ENCODE measurements at regions not wholly inside any gene's neighbourhood (a gene's known extent, or its start where the extent isn't known, plus 50 kb on each side); places are given as distances from the start of the nearest gene placed in this dataset.

DNA sequence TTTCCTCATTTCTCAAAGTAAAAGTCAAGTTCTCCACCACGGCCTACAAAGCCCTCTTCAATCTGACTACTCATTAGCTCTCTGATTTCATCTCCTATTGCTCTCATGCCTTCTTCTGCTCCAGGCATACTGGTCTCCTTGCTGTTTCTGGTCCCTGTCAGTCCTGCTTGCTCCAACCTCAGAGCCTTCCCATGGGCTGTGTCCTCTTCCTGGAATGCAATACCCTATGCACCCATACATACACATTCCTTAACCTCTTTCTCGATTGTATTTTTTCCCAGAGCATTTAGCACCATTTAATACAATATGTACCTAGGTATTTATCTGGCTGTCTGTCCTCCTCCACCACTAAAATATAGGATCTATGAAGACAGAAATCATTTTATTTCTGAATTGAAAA, 385.2 kb downstream of the GASK1B start:
- TF ChIP-seq, protein P1, sequence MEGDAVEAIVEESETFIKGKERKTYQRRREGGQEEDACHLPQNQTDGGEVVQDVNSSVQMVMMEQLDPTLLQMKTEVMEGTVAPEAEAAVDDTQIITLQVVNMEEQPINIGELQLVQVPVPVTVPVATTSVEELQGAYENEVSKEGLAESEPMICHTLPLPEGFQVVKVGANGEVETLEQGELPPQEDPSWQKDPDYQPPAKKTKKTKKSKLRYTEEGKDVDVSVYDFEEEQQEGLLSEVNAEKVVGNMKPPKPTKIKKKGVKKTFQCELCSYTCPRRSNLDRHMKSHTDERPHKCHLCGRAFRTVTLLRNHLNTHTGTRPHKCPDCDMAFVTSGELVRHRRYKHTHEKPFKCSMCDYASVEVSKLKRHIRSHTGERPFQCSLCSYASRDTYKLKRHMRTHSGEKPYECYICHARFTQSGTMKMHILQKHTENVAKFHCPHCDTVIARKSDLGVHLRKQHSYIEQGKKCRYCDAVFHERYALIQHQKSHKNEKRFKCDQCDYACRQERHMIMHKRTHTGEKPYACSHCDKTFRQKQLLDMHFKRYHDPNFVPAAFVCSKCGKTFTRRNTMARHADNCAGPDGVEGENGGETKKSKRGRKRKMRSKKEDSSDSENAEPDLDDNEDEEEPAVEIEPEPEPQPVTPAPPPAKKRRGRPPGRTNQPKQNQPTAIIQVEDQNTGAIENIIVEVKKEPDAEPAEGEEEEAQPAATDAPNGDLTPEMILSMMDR (IDR thresholded peaks at IDR 0.05; ENCODE audit: low read depth, low read length, missing control alignments): no peak
- DNase-seq: no peak
- H3K27me3 ChIP-seq (replicated peaks): no peaks in the 10 kb centered on the region
- H3K36me3 ChIP-seq (replicated peaks): no peaks in the 10 kb centered on the region
- H3K27ac ChIP-seq: no peak overlapping the region
- in situ Hi-C loops (cut with HindIII; ENCODE audit: low pct_ligation_motif_present, low sequenced_read_pairs): no loop called here
- H3K4me3 ChIP-seq (ENCODE audit: low read depth, low read length): no peak overlapping the region

DNA sequence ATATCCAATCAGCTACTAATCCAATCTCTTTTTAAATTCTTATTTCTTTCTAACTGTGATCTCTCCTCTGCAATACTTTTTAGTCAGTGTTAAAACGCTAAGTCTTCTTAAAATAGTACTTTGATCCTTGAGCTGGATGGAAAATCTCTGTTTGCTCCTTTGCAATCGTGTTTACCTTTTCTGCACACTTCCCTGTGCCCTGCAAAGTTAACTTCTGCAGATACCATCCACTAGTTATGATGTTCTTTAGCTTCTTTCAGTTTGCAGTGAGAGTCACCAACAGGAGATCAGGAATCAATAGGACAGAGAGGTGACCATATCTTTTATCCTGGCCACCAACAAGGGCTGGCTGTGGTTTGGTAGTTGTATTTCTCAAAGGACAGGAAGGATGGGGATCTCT, 391.5 kb downstream of the GASK1B start:
- DNase-seq: no peak
- in situ Hi-C loops (cut with HindIII; ENCODE audit: low pct_ligation_motif_present, low sequenced_read_pairs): no loop called here
- TF ChIP-seq, protein P1 (IDR thresholded peaks at IDR 0.05; ENCODE audit: low read depth, low read length, missing control alignments): no peak
- no peaks in the 10 kb centered on the region for H3K27me3 ChIP-seq (replicated peaks)
- no peak overlapping the region for H3K4me3 ChIP-seq (ENCODE audit: low read depth, low read length)
- H3K36me3 ChIP-seq (replicated peaks): no peaks in the 10 kb centered on the region
- H3K27ac ChIP-seq: no peak overlapping the region

- no peak for DNase-seq
- Histone ChIP-seq H3K27me3 (replicated peaks) (no peaks in the 10 kb centered on the region), H3K36me3 (replicated peaks) (no peaks in the 10 kb centered on the region), H3K27ac (no peak overlapping the region), H3K4me3 (ENCODE audit: low read depth, low read length) (no peak overlapping the region)
- in situ Hi-C loops (cut with HindIII; ENCODE audit: low pct_ligation_motif_present, low sequenced_read_pairs): no loop called here
- TF ChIP-seq, protein P1 (IDR thresholded peaks at IDR 0.05; ENCODE audit: low read depth, low read length, missing control alignments): no peak
These were observed 393.7 kb downstream of the GASK1B start for GRCh38 chr4:157779081-157779480.

GRCh38 chr4:157776930-157777528, 395.8 kb downstream of the GASK1B start:
- no peaks in the 10 kb centered on the region for H3K36me3 ChIP-seq (replicated peaks)
- H3K27ac ChIP-seq: no peak overlapping the region
- H3K27me3 ChIP-seq (replicated peaks): no peaks in the 10 kb centered on the region
- in situ Hi-C loops (cut with HindIII; ENCODE audit: low pct_ligation_motif_present, low sequenced_read_pairs): no loop called here
- no peak overlapping the region for H3K4me3 ChIP-seq (ENCODE audit: low read depth, low read length)
- TF ChIP-seq, protein P1 (IDR thresholded peaks at IDR 0.05; ENCODE audit: low read depth, low read length, missing control alignments): no peak
- DNase-seq: no peak

DNA sequence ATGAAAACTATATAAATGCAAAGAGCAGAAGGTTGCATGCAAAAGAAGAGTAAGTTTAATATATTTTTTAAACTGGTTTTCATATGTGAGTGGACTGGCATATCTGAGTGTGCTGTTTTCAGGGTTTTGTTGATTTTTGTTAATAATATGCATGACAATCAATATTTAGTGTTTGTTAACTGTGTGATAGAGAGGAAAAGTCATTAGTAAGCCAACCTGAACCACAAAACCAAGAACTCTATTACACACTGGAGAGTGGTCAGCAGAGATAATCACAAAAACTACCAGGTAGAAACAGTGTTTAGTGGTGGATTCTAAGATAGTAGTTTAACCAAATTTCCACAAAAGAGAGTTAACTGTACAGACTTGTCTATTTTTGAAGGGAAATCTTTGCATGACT, 396.9 kb downstream of the GASK1B start:
- TF ChIP-seq, protein P1 (IDR thresholded peaks at IDR 0.05; ENCODE audit: low read depth, low read length, missing control alignments): no peak
- Histone ChIP-seq H3K27me3 (replicated peaks) (no peaks in the 10 kb centered on the region), H3K4me3 (ENCODE audit: low read depth, low read length) (no peak overlapping the region), H3K36me3 (replicated peaks) (no peaks in the 10 kb centered on the region), H3K27ac (no peak overlapping the region)
- no peak for DNase-seq
- in situ Hi-C loops (cut with HindIII; ENCODE audit: low pct_ligation_motif_present, low sequenced_read_pairs): no loop called here

DNA sequence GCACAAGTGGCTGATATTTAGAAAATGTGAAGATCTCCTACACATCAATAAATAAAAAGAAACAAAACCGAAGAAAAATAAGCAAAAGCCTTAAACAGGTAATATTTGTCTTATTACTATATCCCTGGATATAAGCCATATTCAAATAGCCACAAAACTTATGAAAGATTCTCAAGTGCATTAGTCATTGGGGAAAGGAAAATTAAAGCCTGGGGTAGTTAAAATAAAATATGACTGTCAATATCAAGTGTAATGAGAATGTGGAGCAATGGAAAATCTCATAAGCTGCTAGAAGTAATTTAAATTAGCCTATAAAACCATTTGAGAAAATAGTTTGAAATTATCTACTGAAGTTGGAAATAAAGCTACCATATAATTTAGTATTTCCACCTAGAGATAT, 399.9 kb downstream of the GASK1B start:
- DNase-seq: no peak
- Histone ChIP-seq H3K27me3 (replicated peaks) (no peaks in the 10 kb centered on the region), H3K27ac (no peak overlapping the region), H3K36me3 (replicated peaks) (no peaks in the 10 kb centered on the region), H3K4me3 (ENCODE audit: low read depth, low read length) (no peak overlapping the region)
- TF ChIP-seq, protein P1 (IDR thresholded peaks at IDR 0.05; ENCODE audit: low read depth, low read length, missing control alignments): no peak
- in situ Hi-C loops (cut with HindIII; ENCODE audit: low pct_ligation_motif_present, low sequenced_read_pairs): no loop called here
